Transverse colon (tissue), 4 donors: ENCODE measurements at regions not wholly inside any gene's neighbourhood (a gene's known extent, or its start where the extent isn't known, plus 50 kb on each side); places are given as distances from the start of the nearest gene placed in this dataset.

Experiments used
- DNase-seq: peaks from one replicate; pipeline ENCODE4 v3.0.0-alpha.2; 2019
- H3K27ac ChIP-seq, 4 donors: fragments of 200-600 bp; sonication (generic); 2 replicates each; pipeline ENCODE4 v1.5.1; 2016 to 2018; ENCODE audit warnings: inconsistent platforms in 4 of 4
- H3K27me3 ChIP-seq: fragments of 200-600 bp; sonication (generic); 2 replicates; pipeline ENCODE4 v1.5.1; 2017; ENCODE audit warnings: inconsistent platforms
- H3K36me3 ChIP-seq, 4 donors: fragments of 200-600 bp; sonication (generic); 2 replicates each; pipeline ENCODE4 v1.5.1; 2017 to 2019; ENCODE audit warnings: inconsistent platforms in 4 of 4
- H3K4me1 ChIP-seq, 4 donors: fragments of 200-600 bp; sonication (generic); 2 replicates each; pipeline ENCODE4 v1.5.1; 2017 to 2020; ENCODE audit warnings: inconsistent platforms in 4 of 4
- H3K4me3 ChIP-seq, 4 donors: fragments of 200-600 bp; sonication (generic); 1 replicate in 1 of 4; 2 replicates in 3 of 4; pipeline versions ENCODE4 v1.5.1 to v1.6.1; 2017 to 2019; ENCODE audit warnings: inconsistent platforms in 4 of 4
- H3K9me3 ChIP-seq, 2 donors: fragments of 200-600 bp; sonication (generic); 2 replicates each; pipeline ENCODE4 v1.5.1; 2017 to 2019; ENCODE audit warnings: inconsistent platforms in 2 of 2
- CTCF ChIP-seq, 5 experiments: fragments of 200-600 bp in 3 of 5; fragments of 450-650 bp in 2 of 5; sonication (generic) in 3 of 5; IDR thresholded peaks; 1 replicate in 2 of 5; 2 replicates in 3 of 5; pipeline ENCODE4 v1.5.1; 2016 to 2017; ENCODE audit warnings: antibody characterized with exemption in 5 of 5, inconsistent platforms in 3 of 5, mild to moderate bottlenecking in 2 of 5, moderate library complexity in 1 of 5
- EP300 ChIP-seq: sonication (generic); formaldehyde crosslinking; IDR thresholded peaks from one replicate; pipeline ENCODE4 v1.6.1; 2017; ENCODE audit warnings: antibody characterized with exemption, low read depth
- POLR2A ChIP-seq: fragments of 450-650 bp; IDR thresholded peaks from one replicate; pipeline ENCODE4 v1.6.1; 2016; ENCODE audit warnings: antibody characterized with exemption, mild to moderate bottlenecking, moderate library complexity
- POLR2AphosphoS5 ChIP-seq, 3 donors: sonication (generic); formaldehyde crosslinking; IDR thresholded peaks; one replicate each; pipeline ENCODE4 v1.6.1; 2016; ENCODE audit warnings: antibody characterized with exemption in 3 of 3
- WGBS, 2 donors: methylation state at CpG; one replicate each; pipeline ENCODE4 v1.1.5; 2018; ENCODE audit warnings: low coverage in 1 of 2; 5-methylcytosine and 5-hydroxymethylcytosine counted together
- in situ Hi-C, 4 donors: fragments of 200-750 bp; cut with MboI; loops; one replicate each; pipeline versions ENCODE4 v1.15.0 to v1.15.1; 2017; ENCODE audit warnings: low sequenced_read_pairs in 3 of 4, low pct_ligation_motif_present in 1 of 4, low pct_unique_long_range_greater_than_20kb in 1 of 4
- intact Hi-C: fragments of 100-400 bp; cut with DNase I; formaldehyde crosslinking; loops from one replicate; pipeline ENCODE4 v1.15.1; 2023; ENCODE audit warnings: low total_unique reads

- in situ Hi-C loops (no loop called here), intact Hi-C loops (no loop called here)
- H3K27me3 ChIP-seq: no peaks in the 10 kb centered on the region
- no peak for DNase-seq
- H3K9me3 ChIP-seq: no peaks in the 10 kb centered on the region
- no peak overlapping the region for H3K4me3 ChIP-seq
- no peaks in the 10 kb centered on the region for H3K4me1 ChIP-seq
- H3K36me3 ChIP-seq: no peaks in the 10 kb centered on the region
- H3K27ac ChIP-seq: no peak overlapping the region
- TF ChIP-seq POLR2AphosphoS5 (IDR thresholded peaks at IDR 0.05) (no peak), CTCF (IDR thresholded peaks at IDR 0.05) (no peak), POLR2A (no peak), EP300 (no peak)
- 82 to 84% methylated on average over 3 of the region's 3 CpGs for WGBS, 2 donors
Observed at GRCh38 chr5:44927115-44927733, 118.5 kb downstream of the MRPS30 start.

- Histone ChIP-seq H3K27me3 (no peaks in the 10 kb centered on the region), H3K27ac (no peak overlapping the region), H3K4me3 (no peak overlapping the region), H3K9me3 (no peaks in the 10 kb centered on the region), H3K4me1 (no peaks in the 10 kb centered on the region), H3K36me3 (no peaks in the 10 kb centered on the region)
- intact Hi-C loops: no loop called here
- in situ Hi-C loops: no loop called here
- DNase-seq: no peak
- WGBS, 2 donors: 46 to 50% methylated on average over 3 of the region's 3 CpGs
- TF ChIP-seq POLR2AphosphoS5 (IDR thresholded peaks at IDR 0.05) (no peak), POLR2A (no peak), CTCF (IDR thresholded peaks at IDR 0.05) (no peak)
Observed at GRCh38 chr5:44932922-44933585, 124.3 kb downstream of the MRPS30 start.

GRCh38 chr5:44933686-44934085 lies 124.9 kb downstream of the MRPS30 start:
- intact Hi-C loops: loop anchor here (1.0 kb wide), 1 partner anchor 20 kb away; no protein-coding TSS in a partner anchor

GRCh38 chr5:44935262-44935661 lies 126.5 kb downstream of the MRPS30 start:
- in situ Hi-C loops: no loop called here
- H3K27ac ChIP-seq: no peak overlapping the region
- no peak overlapping the region for H3K4me3 ChIP-seq
- TF ChIP-seq POLR2AphosphoS5 (IDR thresholded peaks at IDR 0.05): no peak
- no peak for TF ChIP-seq EP300
- TF ChIP-seq CTCF (IDR thresholded peaks at IDR 0.05): no peak
- no peak for TF ChIP-seq POLR2A
- no peak for DNase-seq
- no peaks in the 10 kb centered on the region for H3K27me3 ChIP-seq
- WGBS, 2 donors: 70% methylated on average over 1 of the region's 1 CpG; no CpG with 5 or more reads in 1 of the 2 donors
- intact Hi-C loops: no loop called here
- H3K9me3 ChIP-seq: no peaks in the 10 kb centered on the region
- H3K4me1 ChIP-seq: no peaks in the 10 kb centered on the region
- H3K36me3 ChIP-seq: no peaks in the 10 kb centered on the region

More at GRCh38 chr5:44933686-44934085, 124.9 kb downstream of the MRPS30 start:
- H3K27me3 ChIP-seq: no peaks in the 10 kb centered on the region
- 38 to 52% methylated on average over 3 of the region's 3 CpGs for WGBS, 2 donors
- in situ Hi-C loops: no loop called here
- DNase-seq: no peak
- TF ChIP-seq POLR2A: no peak
- no peak for TF ChIP-seq POLR2AphosphoS5 (IDR thresholded peaks at IDR 0.05)
- TF ChIP-seq EP300: no peak
- TF ChIP-seq CTCF (IDR thresholded peaks at IDR 0.05): no peak
- no peaks in the 10 kb centered on the region for H3K9me3 ChIP-seq
- no peaks in the 10 kb centered on the region for H3K36me3 ChIP-seq
- H3K4me1 ChIP-seq: no peaks in the 10 kb centered on the region
- no peak overlapping the region for H3K27ac ChIP-seq
- H3K4me3 ChIP-seq: no peak overlapping the region
